Astrocyte (in vitro differentiated cells and primary cell): ENCODE measurements at regions not wholly inside any gene's neighbourhood (a gene's known extent, or its start where the extent isn't known, plus 50 kb on each side); places are given as distances from the start of the nearest gene placed in this dataset.

Experiments used
- DNase-seq: peaks from one replicate; pipeline ENCODE4 v3.0.0-alpha.2; 2010; ENCODE audit warnings: low read depth
- FAIRE-seq: peaks from 2 replicates; lab custom pipeline; 2011; peaks lifted over from hg19 to GRCh38; lab: Jason Lieb, UNC
- H2AFZ ChIP-seq: 2 replicates; pipeline ENCODE4 v1.6.0; 2012; ENCODE audit warnings: low read depth, low read length, inconsistent platforms
- H3K27ac ChIP-seq: 2 replicates; pipeline ENCODE4 v1.5.1; 2011; ENCODE audit warnings: low read depth, low read length, inconsistent platforms
- H3K27me3 ChIP-seq: 2 replicates; pipeline ENCODE4 v1.6.0; 2011; ENCODE audit warnings: low read length, inconsistent platforms; ENCODE audit not compliant: insufficient read depth
- H3K36me3 ChIP-seq: 2 replicates; pipeline ENCODE4 v1.5.1; 2011; ENCODE audit warnings: low read length, inconsistent platforms; ENCODE audit not compliant: insufficient read depth
- H3K4me1 ChIP-seq: 2 replicates; pipeline ENCODE4 v1.5.1; 2011; ENCODE audit warnings: low read length, inconsistent platforms; ENCODE audit not compliant: insufficient read depth
- H3K4me2 ChIP-seq: 2 replicates; pipeline ENCODE4 v1.6.0; 2012; ENCODE audit warnings: low read length, inconsistent platforms
- H3K4me3 ChIP-seq: 2 replicates; pipeline ENCODE4 v1.5.1; 2011; ENCODE audit warnings: low read depth, mild to moderate bottlenecking, low read length, inconsistent platforms; ENCODE audit not compliant: insufficient read depth
- H3K79me2 ChIP-seq: 2 replicates; pipeline ENCODE4 v1.6.0; 2012; ENCODE audit warnings: mild to moderate bottlenecking, low read length, inconsistent platforms; ENCODE audit not compliant: insufficient read depth
- H3K9ac ChIP-seq: 2 replicates; pipeline ENCODE4 v1.6.0; 2012; ENCODE audit warnings: mild to moderate bottlenecking, low read length, inconsistent platforms
- H3K9me3 ChIP-seq: 2 replicates; pipeline ENCODE4 v1.5.1; 2012; ENCODE audit warnings: low read depth, mild to moderate bottlenecking, low read length, inconsistent platforms; ENCODE audit not compliant: insufficient read depth
- H4K20me1 ChIP-seq: 2 replicates; pipeline ENCODE4 v1.6.0; 2012; ENCODE audit warnings: low read length, inconsistent platforms; ENCODE audit not compliant: insufficient read depth
- H3K27ac Mint-ChIP-seq: one replicate; pipeline ENCODE4 v1.8.0; 2021; ENCODE audit warnings: mild to moderate bottlenecking, mixed read lengths; ENCODE audit not compliant: unreplicated experiment
- H3K27me3 Mint-ChIP-seq: one replicate; pipeline ENCODE4 v1.8.0; 2021; ENCODE audit warnings: low read depth, mixed read lengths; ENCODE audit not compliant: unreplicated experiment
- H3K36me3 Mint-ChIP-seq: one replicate; pipeline ENCODE4 v1.8.0; 2021; ENCODE audit warnings: low read depth, mixed read lengths; ENCODE audit not compliant: unreplicated experiment
- H3K4me1 Mint-ChIP-seq: one replicate; pipeline ENCODE4 v1.8.0; 2021; ENCODE audit warnings: low read depth, mixed read lengths; ENCODE audit not compliant: unreplicated experiment
- H3K4me3 Mint-ChIP-seq: one replicate; pipeline ENCODE4 v1.8.0; 2021; ENCODE audit warnings: mild to moderate bottlenecking, moderate library complexity, mixed read lengths; ENCODE audit not compliant: unreplicated experiment
- H3K9me3 Mint-ChIP-seq: one replicate; pipeline ENCODE4 v1.8.0; 2021; ENCODE audit warnings: mild to moderate bottlenecking, mixed read lengths; ENCODE audit not compliant: unreplicated experiment
- CTCF ChIP-seq: IDR thresholded peaks from 2 replicates; pipeline ENCODE4 v1.5.1; 2011; ENCODE audit warnings: low read depth, mild to moderate bottlenecking, inconsistent platforms, low read length, moderate library complexity; ENCODE audit not compliant: insufficient read depth
- EZH2 ChIP-seq: IDR thresholded peaks from 2 replicates; pipeline ENCODE4 v1.6.1; 2012; ENCODE audit warnings: mild to moderate bottlenecking, low read length, inconsistent platforms; ENCODE audit not compliant: insufficient read depth

GRCh38 chr2:134197445-134197844 is 56.4 kb upstream of the MGAT5 start:
- Histone ChIP-seq H2AFZ (no peak overlapping the region), H3K4me2 (no peak overlapping the region), H3K4me3 (no peak overlapping the region), H3K27me3 (no peaks in the 10 kb centered on the region), H3K79me2 (peaks cover 13% of the 10 kb centered on the region), H3K36me3 (no peaks in the 10 kb centered on the region), H3K4me1 (peaks cover 4% of the 10 kb centered on the region), H4K20me1 (peaks cover 41% of the 10 kb centered on the region), H3K9ac (no peak overlapping the region), H3K9me3 (no peaks in the 10 kb centered on the region), H3K27ac (no peak overlapping the region)
- TF ChIP-seq EZH2 (no peak), CTCF (no peak)
- FAIRE-seq (no peak), DNase-seq (no peak)
- H3K9me3 Mint-ChIP-seq: no peaks in the 10 kb centered on the region
- no peak overlapping the region for H3K27ac Mint-ChIP-seq
- no peaks in the 10 kb centered on the region for H3K36me3 Mint-ChIP-seq
- no peaks in the 10 kb centered on the region for H3K27me3 Mint-ChIP-seq
- no peak overlapping the region for H3K4me3 Mint-ChIP-seq
- peaks cover 10% of the 10 kb centered on the region for H3K4me1 Mint-ChIP-seq

GRCh38 chr2:134198006-134198634 is 55.8 kb upstream of the MGAT5 start:
- no peak overlapping the region for H3K4me2 ChIP-seq
- no peaks in the 10 kb centered on the region for H3K36me3 ChIP-seq
- H3K9me3 Mint-ChIP-seq: no peaks in the 10 kb centered on the region
- no peaks in the 10 kb centered on the region for H3K9me3 ChIP-seq
- peaks cover 40% of the 10 kb centered on the region for H4K20me1 ChIP-seq
- H3K79me2 ChIP-seq: peaks cover 12% of the 10 kb centered on the region
- H3K27me3 ChIP-seq: no peaks in the 10 kb centered on the region
- peaks cover 3% of the 10 kb centered on the region for H3K4me1 ChIP-seq
- no peak overlapping the region for H3K4me3 Mint-ChIP-seq
- H2AFZ ChIP-seq: no peak overlapping the region
- no peak for TF ChIP-seq CTCF
- no peak for TF ChIP-seq EZH2
- H3K4me1 Mint-ChIP-seq: peaks cover 13% of the 10 kb centered on the region
- H3K36me3 Mint-ChIP-seq: no peaks in the 10 kb centered on the region
- H3K27me3 Mint-ChIP-seq: no peaks in the 10 kb centered on the region
- H3K27ac Mint-ChIP-seq: no peak overlapping the region
- H3K4me3 ChIP-seq: no peak overlapping the region
- no peak overlapping the region for H3K27ac ChIP-seq
- no peak for FAIRE-seq
- H3K9ac ChIP-seq: no peak overlapping the region
- no peak for DNase-seq

- no peaks in the 10 kb centered on the region for H3K9me3 ChIP-seq
- H3K4me3 ChIP-seq: no peak overlapping the region
- TF ChIP-seq CTCF: no peak
- TF ChIP-seq EZH2: no peak
- H3K36me3 Mint-ChIP-seq: no peaks in the 10 kb centered on the region
- H3K9ac ChIP-seq: no peak overlapping the region
- H3K27ac ChIP-seq: no peak overlapping the region
- no peaks in the 10 kb centered on the region for H3K9me3 Mint-ChIP-seq
- peaks cover 13% of the 10 kb centered on the region for H3K4me1 Mint-ChIP-seq
- no peak for FAIRE-seq
- DNase-seq: no peak
- no peak overlapping the region for H3K27ac Mint-ChIP-seq
- H3K36me3 ChIP-seq: no peaks in the 10 kb centered on the region
- no peaks in the 10 kb centered on the region for H3K27me3 ChIP-seq
- no peak overlapping the region for H3K4me2 ChIP-seq
- H2AFZ ChIP-seq: no peak overlapping the region
- H3K79me2 ChIP-seq: peaks cover 7% of the 10 kb centered on the region
- peaks cover 34% of the 10 kb centered on the region for H4K20me1 ChIP-seq
- H3K4me3 Mint-ChIP-seq: no peak overlapping the region
- H3K4me1 ChIP-seq: no peaks in the 10 kb centered on the region
- H3K27me3 Mint-ChIP-seq: no peaks in the 10 kb centered on the region
Observed at GRCh38 chr2:134199123-134199522, 54.7 kb upstream of the MGAT5 start.
